ENCODE measurements at regions not wholly inside any gene's neighbourhood (a gene's known extent, or its start where the extent isn't known, plus 50 kb on each side); places are given as distances from the start of the nearest gene placed in this dataset.
"Not testable (repeated sequence)": the region's sequence is repeated elsewhere in the genome, so short reads cannot be mapped to it uniquely, and the experiment has no call there.

GRCh38 chr5:125484742-125485641 is 738.6 kb upstream of the ZNF608 start:
- ChIA-PET CTCF (no interaction called here), POLR2A (interaction anchor here (0.9 to 2.3 kb wide), 6 partner anchors 72 to 618 kb away, joined by 3 to 7 read pairs (median 3); no protein-coding TSS in a partner anchor)
- DNase-seq (ENCODE audit: low read depth, low spot score), result peak; percentile 98
- TF ChIP-seq CTCF (IDR thresholded peaks at IDR 0.05; ENCODE audit: insufficient read depth, low read length, missing control alignments), result no peak
- no peak overlapping the region; the same call in 1 of the 2 replicates for H3K4me3 ChIP-seq (ENCODE audit: low read depth, low read length)

GRCh38 chr5:125485771-125486170 is 739.3 kb upstream of the ZNF608 start:
- no peak overlapping the region for H3K4me3 ChIP-seq (ENCODE audit: low read depth, low read length)
- DNase-seq (ENCODE audit: low read depth, low spot score), result no peak
- CTCF ChIA-PET, result no interaction called here
- TF ChIP-seq CTCF (IDR thresholded peaks at IDR 0.05; ENCODE audit: insufficient read depth, low read length, missing control alignments), result no peak
- POLR2A ChIA-PET, result interaction anchor here (1.0 to 2.3 kb wide), 4 partner anchors 73 to 619 kb away, joined by 3 to 7 read pairs (median 4); no protein-coding TSS in a partner anchor

GRCh38 chr5:125486634-125487033 is 740.2 kb upstream of the ZNF608 start:
- ChIA-PET POLR2A (no interaction called here), CTCF (no interaction called here)
- H3K4me3 ChIP-seq (ENCODE audit: low read depth, low read length), result no peak overlapping the region
- peak; percentile 26 for DNase-seq (ENCODE audit: low read depth, low spot score)
- no peak for TF ChIP-seq CTCF (IDR thresholded peaks at IDR 0.05; ENCODE audit: insufficient read depth, low read length, missing control alignments)

- CTCF ChIA-PET, result no interaction called here
- H3K4me3 ChIP-seq (ENCODE audit: low read depth, low read length), result no peak overlapping the region
- TF ChIP-seq CTCF (IDR thresholded peaks at IDR 0.05; ENCODE audit: insufficient read depth, low read length, missing control alignments), result no peak
- no peak for DNase-seq (ENCODE audit: low read depth, low spot score)
- POLR2A ChIA-PET, result no interaction called here
Observed at GRCh38 chr5:125487231-125487630, 740.8 kb upstream of the ZNF608 start.

GRCh38 chr5:125487652-125488051 is 741.2 kb upstream of the ZNF608 start:
- DNase-seq (ENCODE audit: low read depth, low spot score); POLR2A ChIA-PET; H3K4me3 ChIP-seq (ENCODE audit: low read depth, low read length); CTCF ChIA-PET: not testable (repeated sequence)

- POLR2A ChIA-PET, result no interaction called here
- CTCF ChIA-PET, result no interaction called here
Observed at GRCh38 chr5:125489146-125489545, 742.7 kb upstream of the ZNF608 start.

More at GRCh38 chr5:125489146-125489545, 742.7 kb upstream of the ZNF608 start:
- TF ChIP-seq CTCF (IDR thresholded peaks at IDR 0.05; ENCODE audit: insufficient read depth, low read length, missing control alignments), result no peak
- no peak for DNase-seq (ENCODE audit: low read depth, low spot score)
- H3K4me3 ChIP-seq (ENCODE audit: low read depth, low read length), result no peak overlapping the region
